ENCODE measurements at regions not wholly inside any gene's neighbourhood (a gene's known extent, or its start where the extent isn't known, plus 50 kb on each side); places are given as distances from the start of the nearest gene placed in this dataset.

- no peak for DNase-seq (ENCODE audit: low read depth)
- H3K4me3 ChIP-seq (ENCODE audit: low read depth, low read length): no peak overlapping the region
- TF ChIP-seq MYC (IDR thresholded peaks at IDR 0.05; ENCODE audit: low read depth, low read length) (no peak), POLR2A (IDR thresholded peaks at IDR 0.05; ENCODE audit: extremely low read depth, insufficient read length) (no peak), CTCF (IDR thresholded peaks at IDR 0.05; ENCODE audit: low read depth, low read length) (no peak), MAX (IDR thresholded peaks at IDR 0.05; ENCODE audit: low read depth, low read length) (no peak)
Measured at GRCh38 chr16:86324320-86324719, 186.0 kb upstream of the FOXF1 start.

GRCh38 chr16:86325360-86325759 is 185.0 kb upstream of the FOXF1 start:
- no peak overlapping the region for H3K4me3 ChIP-seq (ENCODE audit: low read depth, low read length)
- no peak for TF ChIP-seq POLR2A (IDR thresholded peaks at IDR 0.05; ENCODE audit: extremely low read depth, insufficient read length)
- no peak for TF ChIP-seq CTCF (IDR thresholded peaks at IDR 0.05; ENCODE audit: low read depth, low read length)
- no peak for TF ChIP-seq MYC (IDR thresholded peaks at IDR 0.05; ENCODE audit: low read depth, low read length)
- no peak for TF ChIP-seq MAX (IDR thresholded peaks at IDR 0.05; ENCODE audit: low read depth, low read length)

GRCh38 chr16:86325895-86326294 is 184.4 kb upstream of the FOXF1 start:
- no peak for DNase-seq (ENCODE audit: low read depth)
- H3K4me3 ChIP-seq (ENCODE audit: low read depth, low read length): no peak overlapping the region
- TF ChIP-seq MYC (IDR thresholded peaks at IDR 0.05; ENCODE audit: low read depth, low read length) (no peak), POLR2A (IDR thresholded peaks at IDR 0.05; ENCODE audit: extremely low read depth, insufficient read length) (no peak), CTCF (IDR thresholded peaks at IDR 0.05; ENCODE audit: low read depth, low read length) (no peak), MAX (IDR thresholded peaks at IDR 0.05; ENCODE audit: low read depth, low read length) (no peak)

More at GRCh38 chr16:86325360-86325759, 185.0 kb upstream of the FOXF1 start:
- DNase-seq (ENCODE audit: low read depth): no peak

- TF ChIP-seq POLR2A (IDR thresholded peaks at IDR 0.05; ENCODE audit: extremely low read depth, insufficient read length) (no peak), MYC (IDR thresholded peaks at IDR 0.05; ENCODE audit: low read depth, low read length) (no peak), CTCF (IDR thresholded peaks at IDR 0.05; ENCODE audit: low read depth, low read length) (no peak), MAX (IDR thresholded peaks at IDR 0.05; ENCODE audit: low read depth, low read length) (no peak)
- H3K4me3 ChIP-seq (ENCODE audit: low read depth, low read length): no peak overlapping the region
- no peak for DNase-seq (ENCODE audit: low read depth)
Measured at GRCh38 chr16:86327321-86327720, 183.0 kb upstream of the FOXF1 start.

GRCh38 chr16:86330906-86331305 is 179.4 kb upstream of the FOXF1 start:
- DNase-seq (ENCODE audit: low read depth): no peak
- TF ChIP-seq POLR2A (IDR thresholded peaks at IDR 0.05; ENCODE audit: extremely low read depth, insufficient read length): no peak
- no peak for TF ChIP-seq MYC (IDR thresholded peaks at IDR 0.05; ENCODE audit: low read depth, low read length)
- TF ChIP-seq CTCF (IDR thresholded peaks at IDR 0.05; ENCODE audit: low read depth, low read length): no peak
- no peak for TF ChIP-seq MAX (IDR thresholded peaks at IDR 0.05; ENCODE audit: low read depth, low read length)
- no peak overlapping the region for H3K4me3 ChIP-seq (ENCODE audit: low read depth, low read length)
